CD8-positive, alpha-beta memory T cell (primary cell): ENCODE measurements at regions not wholly inside any gene's neighbourhood (a gene's known extent, or its start where the extent isn't known, plus 50 kb on each side); places are given as distances from the start of the nearest gene placed in this dataset.

ENCODE experiments used
- CTCF ChIA-PET: fragments of 350-600 bp; sonication (Branson Sonifier 250); formaldehyde crosslinking; loops from one replicate; lab custom pipeline; 2021; ENCODE audit warnings: antibody characterized with exemption; lab: Charles Lee
- POLR2A ChIA-PET: fragments of 350-600 bp; sonication (Branson Sonifier 250); formaldehyde crosslinking; loops from one replicate; lab custom pipeline; 2021; ENCODE audit warnings: antibody characterized with exemption; lab: Charles Lee
- DNase-seq, 5 donors: peaks; one replicate each; pipeline versions ENCODE4 v3.0.0 to v3.0.0-alpha.2; 2020 to 2022; ENCODE audit warnings: mixed read lengths in 1 of 5
- H3K27ac ChIP-seq: one replicate; pipeline ENCODE4 v1.7.0; 2013; ENCODE audit warnings: low read depth, mild to moderate bottlenecking, low read length, moderate library complexity
- H3K27me3 ChIP-seq: 2 replicates; pipeline ENCODE4 v1.7.0; 2013; ENCODE audit warnings: low read length, mild to moderate bottlenecking; ENCODE audit not compliant: insufficient read depth, poor library complexity, severe bottlenecking
- H3K36me3 ChIP-seq: 2 replicates; pipeline ENCODE4 v1.7.0; 2013; ENCODE audit warnings: mild to moderate bottlenecking, low read length, moderate library complexity; ENCODE audit not compliant: insufficient read depth
- H3K4me1 ChIP-seq: 2 replicates; pipeline ENCODE4 v1.7.0; 2013; ENCODE audit warnings: mild to moderate bottlenecking, low read length, moderate library complexity; ENCODE audit not compliant: insufficient read depth
- H3K4me3 ChIP-seq: 2 replicates; pipeline ENCODE4 v1.7.0; 2013; ENCODE audit warnings: mild to moderate bottlenecking, low read length
- H3K9me3 ChIP-seq: 2 replicates; pipeline ENCODE4 v1.7.0; 2013; ENCODE audit warnings: mild to moderate bottlenecking, low read length
- H3K27ac Mint-ChIP-seq, 8 donors: one replicate each; pipeline ENCODE4 v1.8.0; 2020 to 2021; ENCODE audit warnings: mixed read lengths in 8 of 8, mild to moderate bottlenecking in 6 of 8, inconsistent platforms in 3 of 8, moderate library complexity in 3 of 8
- H3K27me3 Mint-ChIP-seq, 2 donors: one replicate each; pipeline ENCODE4 v1.8.0; 2020 to 2021; ENCODE audit warnings: mixed read lengths in 2 of 2, mild to moderate bottlenecking in 1 of 2, moderate library complexity in 1 of 2
- H3K36me3 Mint-ChIP-seq, 3 donors: one replicate each; pipeline ENCODE4 v1.8.0; 2020 to 2021; ENCODE audit warnings: mixed read lengths in 3 of 3, inconsistent platforms in 1 of 3, mild to moderate bottlenecking in 1 of 3
- H3K4me1 Mint-ChIP-seq, 3 donors: one replicate each; pipeline ENCODE4 v1.8.0; 2020 to 2021; ENCODE audit warnings: mixed read lengths in 3 of 3, inconsistent platforms in 1 of 3, mild to moderate bottlenecking in 1 of 3
- H3K4me3 Mint-ChIP-seq, 7 donors: one replicate each; pipeline ENCODE4 v1.8.0; 2020 to 2021; ENCODE audit warnings: mixed read lengths in 7 of 7, mild to moderate bottlenecking in 6 of 7, moderate library complexity in 4 of 7, inconsistent platforms in 2 of 7
- H3K9me3 Mint-ChIP-seq, 5 donors: one replicate each; pipeline ENCODE4 v1.8.0; 2020 to 2022; ENCODE audit warnings: mixed read lengths in 5 of 5, mild to moderate bottlenecking in 3 of 5, moderate library complexity in 2 of 5, inconsistent platforms in 1 of 5

GRCh38 chr4:184575306-184575705, 73.9 kb downstream of the CASP3 start:
- no peak overlapping the region for H3K27ac ChIP-seq
- H3K9me3 Mint-ChIP-seq = peaks cover 0 to 3% (median 2%) of the 10 kb centered on the region in 5 donors
- POLR2A ChIA-PET = interaction anchor here (0.5 kb wide), 1 partner anchor 76 kb away, joined by 3 read pairs; no protein-coding TSS in a partner anchor
- H3K9me3 ChIP-seq = no peaks in the 10 kb centered on the region
- no peak for DNase-seq
- H3K4me1 ChIP-seq = no peaks in the 10 kb centered on the region
- H3K4me3 Mint-ChIP-seq = no peak overlapping the region
- H3K27me3 ChIP-seq = no peaks in the 10 kb centered on the region
- H3K4me1 Mint-ChIP-seq = peaks cover 4 to 10% (median 6%) of the 10 kb centered on the region in 3 donors
- H3K27me3 Mint-ChIP-seq = no peaks in the 10 kb centered on the region
- H3K36me3 Mint-ChIP-seq = no peaks in the 10 kb centered on the region
- H3K36me3 ChIP-seq = no peaks in the 10 kb centered on the region
- H3K27ac Mint-ChIP-seq = no peak overlapping the region
- CTCF ChIA-PET = no interaction called here
- no peak overlapping the region for H3K4me3 ChIP-seq

- no peaks in the 10 kb centered on the region for H3K4me1 ChIP-seq
- Mint-ChIP-seq H3K27ac (no peak overlapping the region), H3K4me3 (no peak overlapping the region), H3K4me1 (peaks cover 4 to 10% (median 6%) of the 10 kb centered on the region in 3 donors), H3K9me3 (peaks cover 0 to 3% (median 2%) of the 10 kb centered on the region in 5 donors), H3K36me3 (no peaks in the 10 kb centered on the region), H3K27me3 (no peaks in the 10 kb centered on the region)
- ChIA-PET CTCF (no interaction called here), POLR2A (interaction anchor here (0.5 kb wide), 1 partner anchor 76 kb away, joined by 3 read pairs; no protein-coding TSS in a partner anchor)
- H3K36me3 ChIP-seq = no peaks in the 10 kb centered on the region
- no peak for DNase-seq
- H3K4me3 ChIP-seq = no peak overlapping the region
- H3K27me3 ChIP-seq = no peaks in the 10 kb centered on the region
- no peaks in the 10 kb centered on the region for H3K9me3 ChIP-seq
- H3K27ac ChIP-seq = no peak overlapping the region
Observed at GRCh38 chr4:184574861-184575260, 74.4 kb downstream of the CASP3 start.

- H3K9me3 ChIP-seq = no peaks in the 10 kb centered on the region
- H3K4me3 ChIP-seq = no peak overlapping the region
- no peak for DNase-seq
- CTCF ChIA-PET = no interaction called here
- no peaks in the 10 kb centered on the region for H3K4me1 ChIP-seq
- H3K9me3 Mint-ChIP-seq = peaks cover 0 to 2% (median 0%) of the 10 kb centered on the region in 5 donors
- no peak overlapping the region for H3K4me3 Mint-ChIP-seq
- H3K27me3 ChIP-seq = no peaks in the 10 kb centered on the region
- POLR2A ChIA-PET = no interaction called here
- no peak overlapping the region for H3K27ac Mint-ChIP-seq
- H3K36me3 Mint-ChIP-seq = no peaks in the 10 kb centered on the region
- H3K36me3 ChIP-seq = no peaks in the 10 kb centered on the region
- H3K4me1 Mint-ChIP-seq = peaks cover 4 to 10% (median 6%) of the 10 kb centered on the region in 3 donors
- no peaks in the 10 kb centered on the region for H3K27me3 Mint-ChIP-seq
- H3K27ac ChIP-seq = no peak overlapping the region
Observed at GRCh38 chr4:184573701-184574100, 75.5 kb downstream of the CASP3 start.

GRCh38 chr4:184568770-184569169, 80.5 kb downstream of the CASP3 start:
- H3K4me1 Mint-ChIP-seq = no peaks in the 10 kb centered on the region
- H3K9me3 Mint-ChIP-seq = no peaks in the 10 kb centered on the region
- no peak for DNase-seq
- H3K4me3 Mint-ChIP-seq = no peak overlapping the region
- H3K27ac Mint-ChIP-seq = no peak overlapping the region
- H3K36me3 Mint-ChIP-seq = no peaks in the 10 kb centered on the region
- no peak overlapping the region for H3K27ac ChIP-seq
- CTCF ChIA-PET = no interaction called here
- no peaks in the 10 kb centered on the region for H3K9me3 ChIP-seq
- no peak overlapping the region for H3K4me3 ChIP-seq
- H3K36me3 ChIP-seq = no peaks in the 10 kb centered on the region
- POLR2A ChIA-PET = no interaction called here
- no peaks in the 10 kb centered on the region for H3K4me1 ChIP-seq
- H3K27me3 Mint-ChIP-seq = no peaks in the 10 kb centered on the region
- H3K27me3 ChIP-seq = no peaks in the 10 kb centered on the region

- H3K27ac ChIP-seq = no peak overlapping the region
- Mint-ChIP-seq H3K27me3 (peaks cover 0 to 2% of the 10 kb centered on the region in 2 donors), H3K4me3 (no peak overlapping the region), H3K27ac (peak overlapping the region in 1 of 8 donors; percentile 38), H3K4me1 (peaks cover 3 to 4% (median 4%) of the 10 kb centered on the region in 3 donors), H3K9me3 (no peaks in the 10 kb centered on the region), H3K36me3 (no peaks in the 10 kb centered on the region)
- no peaks in the 10 kb centered on the region for H3K27me3 ChIP-seq
- ChIA-PET CTCF (interaction anchor here (1.0 kb wide), 1 partner anchor 18 kb away, joined by 3 read pairs; no protein-coding TSS in a partner anchor), POLR2A (no interaction called here)
- no peak overlapping the region for H3K4me3 ChIP-seq
- H3K4me1 ChIP-seq = no peaks in the 10 kb centered on the region
- no peaks in the 10 kb centered on the region for H3K9me3 ChIP-seq
- DNase-seq = no peak
- H3K36me3 ChIP-seq = no peaks in the 10 kb centered on the region
Observed at GRCh38 chr4:184563621-184564020, 85.6 kb downstream of the CASP3 start.

GRCh38 chr4:184558996-184559395, 84.6 kb upstream of the IRF2 start:
- H3K27ac Mint-ChIP-seq = no peak overlapping the region

GRCh38 chr4:184553891-184554290, 79.5 kb upstream of the IRF2 start:
- Histone ChIP-seq H3K4me3 (no peak overlapping the region), H3K36me3 (no peaks in the 10 kb centered on the region), H3K4me1 (no peaks in the 10 kb centered on the region), H3K27me3 (no peaks in the 10 kb centered on the region), H3K9me3 (no peaks in the 10 kb centered on the region), H3K27ac (no peak overlapping the region)
- CTCF ChIA-PET = no interaction called here
- Mint-ChIP-seq H3K27ac (peak overlapping the region in 1 of 8 donors; percentile 78), H3K4me1 (peaks cover 0 to under 1% (median 0%) of the 10 kb centered on the region in 3 donors), H3K9me3 (no peaks in the 10 kb centered on the region), H3K4me3 (no peak overlapping the region), H3K36me3 (no peaks in the 10 kb centered on the region), H3K27me3 (peaks cover 0 to 3% of the 10 kb centered on the region in 2 donors)
- POLR2A ChIA-PET = no interaction called here
- no peak for DNase-seq

More at GRCh38 chr4:184558996-184559395, 84.6 kb upstream of the IRF2 start:
- POLR2A ChIA-PET = no interaction called here
- no peak overlapping the region for H3K4me3 ChIP-seq
- DNase-seq = no peak
- no peaks in the 10 kb centered on the region for H3K9me3 Mint-ChIP-seq
- peaks cover 3 to 4% (median 4%) of the 10 kb centered on the region in 3 donors for H3K4me1 Mint-ChIP-seq
- no peak overlapping the region for H3K4me3 Mint-ChIP-seq
- CTCF ChIA-PET = no interaction called here
- H3K9me3 ChIP-seq = no peaks in the 10 kb centered on the region
- no peaks in the 10 kb centered on the region for H3K36me3 Mint-ChIP-seq
- no peaks in the 10 kb centered on the region for H3K36me3 ChIP-seq
- H3K27ac ChIP-seq = no peak overlapping the region
- H3K27me3 Mint-ChIP-seq = peaks cover 0 to 4% of the 10 kb centered on the region in 2 donors
- no peaks in the 10 kb centered on the region for H3K27me3 ChIP-seq
- H3K4me1 ChIP-seq = no peaks in the 10 kb centered on the region

GRCh38 chr4:184550476-184550875, 76.1 kb upstream of the IRF2 start:
- Histone ChIP-seq H3K9me3 (no peaks in the 10 kb centered on the region), H3K36me3 (no peaks in the 10 kb centered on the region), H3K4me1 (no peaks in the 10 kb centered on the region), H3K4me3 (no peak overlapping the region), H3K27ac (no peak overlapping the region), H3K27me3 (no peaks in the 10 kb centered on the region)
- ChIA-PET CTCF (interaction anchor here (0.6 to 1.4 kb wide), 2 partner anchors 195 to 286 kb away, joined by 3 to 5 read pairs; no protein-coding TSS in a partner anchor), POLR2A (interaction anchor here (0.6 kb wide), 1 partner anchor 47 kb away, joined by 5 read pairs; no protein-coding TSS in a partner anchor)
- DNase-seq = no peak
- H3K4me1 Mint-ChIP-seq = peaks cover 0 to 3% (median 0%) of the 10 kb centered on the region in 3 donors
- no peak overlapping the region for H3K4me3 Mint-ChIP-seq
- H3K9me3 Mint-ChIP-seq = no peaks in the 10 kb centered on the region
- H3K36me3 Mint-ChIP-seq = no peaks in the 10 kb centered on the region
- peaks cover 0 to 6% of the 10 kb centered on the region in 2 donors for H3K27me3 Mint-ChIP-seq
- no peak overlapping the region for H3K27ac Mint-ChIP-seq
